ENCODE measurements at regions not wholly inside any gene's neighbourhood (a gene's known extent, or its start where the extent isn't known, plus 50 kb on each side); places are given as distances from the start of the nearest gene placed in this dataset.

- Histone ChIP-seq H3K27ac (ENCODE audit: insufficient read depth, low read depth, low read length) (no peak overlapping the region), H3K27me3 (ENCODE audit: control insufficient read depth in 2 of 2, insufficient read depth in 2 of 2, low read length in 2 of 2) (no peaks in the 10 kb centered on the region), H3K9me1 (replicated peaks; ENCODE audit: control insufficient read depth, extremely low read depth, insufficient read depth, low read length) (no peaks in the 10 kb centered on the region), H3K4me2 (ENCODE audit: insufficient read depth, low read length) (peak overlapping the region; percentile 88), H3K4me3 (replicated peaks in 1 of 3; ENCODE audit: insufficient read depth in 1 of 3, low read depth in 1 of 3, low read length in 3 of 3) (peak overlapping the region; percentile 21 to 58 (median 29)), H3K36me3 (ENCODE audit: control insufficient read depth in 2 of 2, extremely low read depth in 1 of 2, insufficient read depth in 2 of 2, low read length in 2 of 2) (no peaks in the 10 kb centered on the region), H4K20me1 (replicated peaks; ENCODE audit: control insufficient read depth, extremely low read depth, insufficient read depth, low read length) (no peaks in the 10 kb centered on the region), H2AFZ (ENCODE audit: low read depth, low read length) (peak overlapping the region; percentile 65), H3K4me1 (ENCODE audit: control insufficient read depth, extremely low read depth, insufficient read depth, low read length) (peaks cover 17% of the 10 kb centered on the region), H3K79me2 (ENCODE audit: control insufficient read depth, insufficient read depth, low read length) (no peaks in the 10 kb centered on the region), H3K9ac (replicated peaks; ENCODE audit: extremely low read depth, insufficient read depth, low read length) (no peak overlapping the region), H3K9me3 (replicated peaks; ENCODE audit: control insufficient read depth, insufficient read depth, low read length) (no peaks in the 10 kb centered on the region)
- ChIA-PET POLR2A (no interaction called here), CTCF (interaction anchor here (0.9 to 2.0 kb wide), 5 partner anchors 19 to 780 kb away, joined by 3 to 8 read pairs (median 5); partner anchors contain the start of gene GNAI1)
- dilution Hi-C loops (cut with MboI; ENCODE audit: extremely low pct_ligation_motif_present, low sequenced_read_pairs): no loop called here
- intact Hi-C loops (cut with micrococcal nuclease): no loop called here
- DNase-seq (ENCODE audit: low read depth, low spot score) (peak; percentile 48), FAIRE-seq (peak; percentile 69)
- BruUV-seq (replicated peaks): no TSS peak
- TF ChIP-seq MYC (IDR thresholded peaks at IDR 0.05; ENCODE audit: low read depth, low read length): no peak
- TF ChIP-seq FOS (IDR thresholded peaks at IDR 0.05; ENCODE audit: borderline replicate concordance, insufficient read depth, low read length): peak; percentile 60
- TF ChIP-seq JUN (IDR thresholded peaks at IDR 0.05; ENCODE audit: borderline replicate concordance, insufficient read depth, insufficient read length, low read depth): peak; percentile 6
- TF ChIP-seq GATA2 (IDR thresholded peaks at IDR 0.05; ENCODE audit: insufficient read depth, insufficient read length, low read depth, low read length): peak; percentile 23
- no peak for TF ChIP-seq POLR2AphosphoS5 (IDR thresholded peaks at IDR 0.05; ENCODE audit: insufficient read depth, low read depth, low read length)
These were observed 56.4 kb upstream of the GNAI1 start for GRCh38 chr7:80078159-80078731.

- Histone ChIP-seq H4K20me1 (replicated peaks; ENCODE audit: control insufficient read depth, extremely low read depth, insufficient read depth, low read length) (no peaks in the 10 kb centered on the region), H2AFZ (ENCODE audit: low read depth, low read length) (no peak overlapping the region), H3K4me1 (ENCODE audit: control insufficient read depth, extremely low read depth, insufficient read depth, low read length) (no peaks in the 10 kb centered on the region), H3K27ac (ENCODE audit: insufficient read depth, low read depth, low read length) (no peak overlapping the region), H3K4me2 (ENCODE audit: insufficient read depth, low read length) (no peak overlapping the region), H3K4me3 (replicated peaks in 1 of 3; ENCODE audit: insufficient read depth in 1 of 3, low read depth in 1 of 3, low read length in 3 of 3) (no peak overlapping the region), H3K9ac (replicated peaks; ENCODE audit: extremely low read depth, insufficient read depth, low read length) (no peak overlapping the region), H3K27me3 (ENCODE audit: control insufficient read depth in 2 of 2, insufficient read depth in 2 of 2, low read length in 2 of 2) (no peaks in the 10 kb centered on the region), H3K9me3 (replicated peaks; ENCODE audit: control insufficient read depth, insufficient read depth, low read length) (no peaks in the 10 kb centered on the region), H3K9me1 (replicated peaks; ENCODE audit: control insufficient read depth, extremely low read depth, insufficient read depth, low read length) (no peaks in the 10 kb centered on the region), H3K79me2 (ENCODE audit: control insufficient read depth, insufficient read depth, low read length) (no peaks in the 10 kb centered on the region), H3K36me3 (ENCODE audit: control insufficient read depth in 2 of 2, extremely low read depth in 1 of 2, insufficient read depth in 2 of 2, low read length in 2 of 2) (no peaks in the 10 kb centered on the region)
- ChIA-PET POLR2A (no interaction called here), CTCF (interaction anchor here (1.0 to 2.7 kb wide), 2 partner anchors 9 to 11 kb away, joined by 3 to 8 read pairs; no protein-coding TSS in a partner anchor)
- dilution Hi-C loops (cut with MboI; ENCODE audit: extremely low pct_ligation_motif_present, low sequenced_read_pairs): no loop called here
- FAIRE-seq (no peak), DNase-seq (ENCODE audit: low read depth, low spot score) (no peak)
- BruUV-seq (replicated peaks): no TSS peak
- TF ChIP-seq POLR2A (IDR thresholded peaks at IDR 0.05; ENCODE audit: low read depth, low read length) (no peak), FOS (IDR thresholded peaks at IDR 0.05; ENCODE audit: borderline replicate concordance, insufficient read depth, low read length) (no peak), GATA2 (IDR thresholded peaks at IDR 0.05; ENCODE audit: insufficient read depth, insufficient read length, low read depth, low read length) (no peak), POLR2AphosphoS5 (IDR thresholded peaks at IDR 0.05; ENCODE audit: insufficient read depth, low read depth, low read length) (no peak), JUN (IDR thresholded peaks at IDR 0.05; ENCODE audit: borderline replicate concordance, insufficient read depth, insufficient read length, low read depth) (no peak), MYC (IDR thresholded peaks at IDR 0.05; ENCODE audit: low read depth, low read length) (no peak), CTCF (IDR thresholded peaks at IDR 0.05; ENCODE audit: extremely low read depth in 1 of 2, insufficient read depth in 1 of 2, low read depth in 1 of 2, low read length in 2 of 2) (no peak), EZH2 (IDR thresholded peaks at IDR 0.05; ENCODE audit: borderline replicate concordance, low read depth, low read length, severe bottlenecking) (no peak), MAX (IDR thresholded peaks at IDR 0.05; ENCODE audit: insufficient read depth, insufficient read length) (no peak)
- intact Hi-C loops (cut with micrococcal nuclease): no loop called here
These were observed 64.2 kb upstream of the GNAI1 start for GRCh38 chr7:80070391-80070790.

All from endothelial cell of umbilical vein (primary cell).